ENCODE measurements at regions not wholly inside any gene's neighbourhood (a gene's known extent, or its start where the extent isn't known, plus 50 kb on each side); places are given as distances from the start of the nearest gene placed in this dataset.
"Not testable (repeated sequence)": the region's sequence is repeated elsewhere in the genome, so short reads cannot be mapped to it uniquely, and the experiment has no call there.

- DNase-seq: no peak
These were observed 401.9 kb downstream of the LNPK start for GRCh38 chr2:175599966-175600831.

- DNase-seq: no peak
These were observed 404.8 kb downstream of the LNPK start for GRCh38 chr2:175597286-175597685.

GRCh38 chr2:175595139-175595538 lies 406.9 kb downstream of the LNPK start:
- DNase-seq: no peak

GRCh38 chr2:175593686-175594525 lies 408.2 kb downstream of the LNPK start:
- DNase-seq: not testable (repeated sequence)

GRCh38 chr2:175588213-175588612 lies 406.7 kb upstream of the ATP5MC3 start:
- DNase-seq: not testable (repeated sequence)

GRCh38 chr2:175585496-175585895 lies 404.0 kb upstream of the ATP5MC3 start:
- DNase-seq: no peak

GRCh38 chr2:175580652-175581051 lies 399.1 kb upstream of the ATP5MC3 start:
- no peak for DNase-seq

GRCh38 chr2:175579646-175580045 lies 398.1 kb upstream of the ATP5MC3 start:
- no peak for DNase-seq

GRCh38 chr2:175577368-175577970 lies 396.0 kb upstream of the ATP5MC3 start:
- DNase-seq: no peak

- DNase-seq: no peak
These were observed 395.4 kb upstream of the ATP5MC3 start for GRCh38 chr2:175576875-175577274.

- DNase-seq: no peak
These were observed 394.8 kb upstream of the ATP5MC3 start for GRCh38 chr2:175576270-175576669.

- DNase-seq: no peak
These were observed 394.1 kb upstream of the ATP5MC3 start for GRCh38 chr2:175575346-175576258.

- DNase-seq: no peak
These were observed 392.6 kb upstream of the ATP5MC3 start for GRCh38 chr2:175574069-175574468.

GRCh38 chr2:175571078-175571653 lies 389.7 kb upstream of the ATP5MC3 start:
- no peak for DNase-seq

- DNase-seq: no peak
These were observed 386.7 kb upstream of the ATP5MC3 start for GRCh38 chr2:175568109-175568730.

- no peak for DNase-seq
These were observed 386.0 kb upstream of the ATP5MC3 start for GRCh38 chr2:175567435-175568061.

- no peak for DNase-seq
These were observed 379.1 kb upstream of the ATP5MC3 start for GRCh38 chr2:175560521-175561169.

GRCh38 chr2:175559613-175560012 lies 378.1 kb upstream of the ATP5MC3 start:
- DNase-seq: no peak

- no peak for DNase-seq
These were observed 376.4 kb upstream of the ATP5MC3 start for GRCh38 chr2:175557810-175558377.

GRCh38 chr2:175553910-175554309 lies 372.4 kb upstream of the ATP5MC3 start:
- no peak for DNase-seq

Data from NCI-H446 treated with DMSO at 0.1 percent for 48 hours (cell line).